ENCODE measurements at regions not wholly inside any gene's neighbourhood (a gene's known extent, or its start where the extent isn't known, plus 50 kb on each side); places are given as distances from the start of the nearest gene placed in this dataset.

DNA sequence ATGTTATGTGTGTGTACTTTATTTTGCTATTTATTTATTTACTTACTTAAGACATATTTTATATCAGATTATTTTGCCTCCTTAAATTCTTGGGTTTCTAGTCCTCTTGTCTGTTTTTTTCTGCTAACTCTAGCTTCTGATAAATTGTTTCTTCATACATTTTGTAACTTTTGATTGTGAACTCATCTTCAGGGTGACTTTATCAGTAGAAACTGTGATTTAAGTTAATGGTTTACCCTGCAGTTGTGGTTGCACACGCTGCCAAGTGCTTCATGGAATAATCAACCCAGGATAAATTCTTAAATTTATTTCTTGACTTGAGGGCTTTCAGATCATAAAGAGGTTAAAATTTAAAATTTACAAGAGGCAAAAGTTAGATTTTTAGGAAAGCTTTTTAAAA, 173.3 kb downstream of the CENPW start:
- no peak for TF ChIP-seq CTCF (conservative IDR thresholded peaks at IDR 0.05 in 1 of 2, IDR thresholded peaks at IDR 0.05 in 1 of 2; ENCODE audit: low read depth in 1 of 2, low read length in 2 of 2)
- TF ChIP-seq EZH2 (IDR thresholded peaks at IDR 0.05; ENCODE audit: low read length, missing control alignments) = no peak
